HEK293 (cell line): ENCODE measurements at regions not wholly inside any gene's neighbourhood (a gene's known extent, or its start where the extent isn't known, plus 50 kb on each side); places are given as distances from the start of the nearest gene placed in this dataset.
A peak's percentile ranks its signal among the peaks of the same experiment; 100 is the strongest.

Experiments used
- ATF2 ChIP-seq: fragments of 450-650 bp; formaldehyde crosslinking; IDR thresholded peaks from 2 replicates; pipeline ENCODE4 v1.5.1; 2016; ENCODE audit warnings: missing biosample characterization, missing genetic modification characterization, low read depth
- CTCF ChIP-seq: fragments of 450-650 bp; formaldehyde crosslinking; IDR thresholded peaks from 2 replicates; pipeline ENCODE4 v1.5.1; 2016; ENCODE audit warnings: missing biosample characterization, missing genetic modification characterization
- KLF7 ChIP-seq: fragments of 450-650 bp; formaldehyde crosslinking; IDR thresholded peaks from 2 replicates; pipeline ENCODE4 v1.5.1; 2016; ENCODE audit warnings: missing biosample characterization, missing genetic modification characterization, borderline replicate concordance
- MYNN ChIP-seq: fragments of 450-650 bp; formaldehyde crosslinking; IDR thresholded peaks from 2 replicates; pipeline ENCODE4 v1.5.1; 2016; ENCODE audit warnings: missing biosample characterization, missing genetic modification characterization, borderline replicate concordance
- PATZ1 ChIP-seq: fragments of 450-650 bp; formaldehyde crosslinking; IDR thresholded peaks from 2 replicates; pipeline ENCODE4 v1.5.1; 2016; ENCODE audit warnings: missing biosample characterization, missing genetic modification characterization
- ZBTB8A ChIP-seq: fragments of 450-650 bp; formaldehyde crosslinking; IDR thresholded peaks from 2 replicates; pipeline ENCODE4 v1.5.1; 2016; ENCODE audit warnings: missing biosample characterization, missing genetic modification characterization
- ZNF148 ChIP-seq: fragments of 450-650 bp; formaldehyde crosslinking; IDR thresholded peaks from 2 replicates; pipeline ENCODE4 v1.5.0; 2017; ENCODE audit warnings: missing biosample characterization, missing genetic modification characterization, borderline replicate concordance
- ZNF174 ChIP-seq: fragments of 450-650 bp; formaldehyde crosslinking; IDR thresholded peaks from 2 replicates; pipeline ENCODE4 v1.5.0; 2017; ENCODE audit warnings: missing biosample characterization, mild to moderate bottlenecking, missing genetic modification characterization
- ZNF19 ChIP-seq: fragments of 450-650 bp; formaldehyde crosslinking; IDR thresholded peaks from 2 replicates; pipeline ENCODE4; 2016; ENCODE audit warnings: missing biosample characterization, missing genetic modification characterization, low read depth
- ZNF202 ChIP-seq: fragments of 450-650 bp; formaldehyde crosslinking; IDR thresholded peaks from 2 replicates; pipeline ENCODE4 v1.5.1; 2016; ENCODE audit warnings: missing biosample characterization, missing genetic modification characterization, borderline replicate concordance
- ZNF214 ChIP-seq: fragments of 450-650 bp; formaldehyde crosslinking; IDR thresholded peaks from 2 replicates; pipeline ENCODE4 v1.5.1; 2017; ENCODE audit warnings: missing biosample characterization, mild to moderate bottlenecking, missing genetic modification characterization, borderline replicate concordance
- ZNF354C ChIP-seq: fragments of 450-650 bp; formaldehyde crosslinking; IDR thresholded peaks from 2 replicates; pipeline ENCODE4 v1.5.1; 2016; ENCODE audit warnings: missing biosample characterization, missing genetic modification characterization, low read depth, borderline replicate concordance
- ZNF366 ChIP-seq: fragments of 450-650 bp; formaldehyde crosslinking; conservative IDR thresholded peaks from 2 replicates; pipeline ENCODE4 v1.5.1; 2016; ENCODE audit warnings: missing biosample characterization, missing genetic modification characterization
- ZNF391 ChIP-seq: fragments of 450-650 bp; formaldehyde crosslinking; IDR thresholded peaks from 2 replicates; pipeline ENCODE4 v1.5.1; 2016; ENCODE audit warnings: low read depth, missing biosample characterization, missing genetic modification characterization, borderline replicate concordance
- ZNF423 ChIP-seq: fragments of 450-650 bp; formaldehyde crosslinking; IDR thresholded peaks from 2 replicates; pipeline ENCODE4 v1.5.1; 2016; ENCODE audit warnings: missing biosample characterization, missing genetic modification characterization
- ZNF48 ChIP-seq: fragments of 450-650 bp; formaldehyde crosslinking; IDR thresholded peaks from 2 replicates; pipeline ENCODE4 v1.5.1; 2016; ENCODE audit warnings: missing biosample characterization, missing genetic modification characterization
- ZNF501 ChIP-seq: fragments of 450-650 bp; formaldehyde crosslinking; IDR thresholded peaks from 2 replicates; pipeline ENCODE4 v1.5.1; 2016; ENCODE audit warnings: missing biosample characterization, missing genetic modification characterization
- ZNF548 ChIP-seq: fragments of 450-650 bp; formaldehyde crosslinking; IDR thresholded peaks from 2 replicates; pipeline ENCODE4 v1.5.1; 2016; ENCODE audit warnings: missing biosample characterization, missing genetic modification characterization
- ZNF621 ChIP-seq: fragments of 450-650 bp; formaldehyde crosslinking; IDR thresholded peaks from 2 replicates; pipeline ENCODE4 v1.5.1; 2017; ENCODE audit warnings: missing biosample characterization, missing genetic modification characterization
- ZNF660 ChIP-seq: fragments of 450-650 bp; IDR thresholded peaks from 2 replicates; pipeline ENCODE4 v1.5.1; 2018; ENCODE audit warnings: missing biosample characterization, mild to moderate bottlenecking, missing genetic modification characterization
- ZNF664 ChIP-seq: fragments of 450-650 bp; formaldehyde crosslinking; IDR thresholded peaks from 2 replicates; pipeline ENCODE4 v1.5.1; 2016; ENCODE audit warnings: missing biosample characterization, missing genetic modification characterization
- ZNF692 ChIP-seq: fragments of 450-650 bp; formaldehyde crosslinking; IDR thresholded peaks from 2 replicates; pipeline ENCODE4 v1.5.1; 2016; ENCODE audit warnings: missing biosample characterization, missing genetic modification characterization
- ZNF701 ChIP-seq: fragments of 450-650 bp; formaldehyde crosslinking; IDR thresholded peaks from 2 replicates; pipeline ENCODE4 v1.5.1; 2016; ENCODE audit warnings: missing biosample characterization, missing genetic modification characterization
- ZNF707 ChIP-seq: fragments of 450-650 bp; formaldehyde crosslinking; IDR thresholded peaks from 2 replicates; pipeline ENCODE4 v1.5.1; 2016; ENCODE audit warnings: missing biosample characterization, missing genetic modification characterization
- ZNF768 ChIP-seq: fragments of 450-650 bp; formaldehyde crosslinking; IDR thresholded peaks from 2 replicates; pipeline ENCODE4 v1.5.1; 2018; ENCODE audit warnings: missing biosample characterization, mild to moderate bottlenecking, missing genetic modification characterization
- ZSCAN30 ChIP-seq: fragments of 450-650 bp; IDR thresholded peaks from 2 replicates; pipeline ENCODE4 v1.5.1; 2018; ENCODE audit warnings: missing biosample characterization, mild to moderate bottlenecking, missing genetic modification characterization, moderate library complexity

- TF ChIP-seq ZNF366: 0 out of 2 replicates have a peak, but pooled peaks have one; percentile 14
- no peak for TF ChIP-seq ZNF148 (tag by site-specific recombination)
- TF ChIP-seq ZNF19 (tag by site-specific recombination): no peak
- TF ChIP-seq ZNF48 (tag by site-specific recombination): no peak
- TF ChIP-seq ZNF664 (tag by site-specific recombination): no peak
- peak; percentile 85 for TF ChIP-seq ATF2 (tag by site-specific recombination)
- TF ChIP-seq CTCF (tag by site-specific recombination): peak; percentile 51; the same call in 1 of the 2 replicates
- peak; percentile 30; the same call in 1 of the 2 replicates for TF ChIP-seq ZBTB8A (tag by site-specific recombination)
- no peak for TF ChIP-seq MYNN (tag by site-specific recombination)
- no peak for TF ChIP-seq ZNF501 (tag by site-specific recombination)
- TF ChIP-seq ZNF692 (tag by site-specific recombination): peak; percentile 98
- 0 out of 2 replicates have a peak, but pooled peaks have one; percentile 39 for TF ChIP-seq ZNF660
- TF ChIP-seq ZNF621 (tag by site-specific recombination): no peak
- TF ChIP-seq ZNF423 (tag by site-specific recombination): no peak
- no peak for TF ChIP-seq ZNF354C (tag by site-specific recombination)
- no peak for TF ChIP-seq ZNF202 (tag by site-specific recombination)
- no peak for TF ChIP-seq ZNF707
- no peak for TF ChIP-seq ZNF768 (tag by site-specific recombination)
- TF ChIP-seq KLF7: no peak
- TF ChIP-seq ZSCAN30 (tag by site-specific recombination): no peak
- no peak for TF ChIP-seq ZNF548 (tag by site-specific recombination)
- no peak for TF ChIP-seq PATZ1
- TF ChIP-seq ZNF214 (tag by site-specific recombination): no peak
- no peak for TF ChIP-seq ZNF174 (tag by site-specific recombination)
- no peak for TF ChIP-seq ZNF701
- no peak for TF ChIP-seq ZNF391
Measured at GRCh38 chr3:150183678-150184425, 213.2 kb upstream of the PFN2 start (continued).
